ENCODE measurements at regions not wholly inside any gene's neighbourhood (a gene's known extent, or its start where the extent isn't known, plus 50 kb on each side); places are given as distances from the start of the nearest gene placed in this dataset.
A peak's percentile ranks its signal among the peaks of the same experiment; 100 is the strongest.

DNA sequence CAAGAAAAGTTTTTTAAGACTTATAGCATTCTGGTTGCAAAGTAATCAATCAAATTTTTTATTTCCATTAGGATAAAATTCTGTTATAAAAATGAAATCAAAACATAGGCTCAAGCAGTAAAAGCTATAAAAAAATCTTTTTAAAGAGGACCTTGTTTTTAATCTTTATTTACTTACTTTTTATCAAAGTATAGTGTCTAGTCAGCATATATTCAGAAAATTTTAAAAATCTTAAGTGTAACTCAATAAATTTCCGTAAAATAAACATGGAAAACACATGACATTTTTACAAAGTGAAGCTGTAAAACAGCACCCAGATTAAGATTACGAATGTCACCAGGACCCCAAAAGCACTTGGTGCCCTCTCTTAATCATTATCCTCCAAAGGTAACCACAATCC, 302.4 kb downstream of the TMEM161B start:
- no peak for DNase-seq (ENCODE audit: low read depth in 1 of 2, low spot score in 1 of 2)
- FAIRE-seq = no peak
- no peak for TF ChIP-seq RARB (CRISPR knock-in tag; IDR thresholded peaks at IDR 0.05)
- no peak for TF ChIP-seq CEBPB (IDR thresholded peaks at IDR 0.05)
- no peak for TF ChIP-seq RAD21 (conservative IDR thresholded peaks at IDR 0.05 in 1 of 2, IDR thresholded peaks at IDR 0.05 in 1 of 2)
- no peak for TF ChIP-seq JUNB (IDR thresholded peaks at IDR 0.05)
- TF ChIP-seq SMC3 (IDR thresholded peaks at IDR 0.05) = no peak
- no peak for TF ChIP-seq RNF2 (IDR thresholded peaks at IDR 0.05; ENCODE audit: borderline replicate concordance, low read depth)
- peak; percentile 85 for TF ChIP-seq MAFK (IDR thresholded peaks at IDR 0.05; ENCODE audit: partially characterized antibody)
- ATAC-seq = no peak
- ChIA-PET CTCF (no interaction called here), POLR2A (no interaction called here)
- no peak overlapping the region for H3K4me2 ChIP-seq
- H3K4me3 ChIP-seq = no peak overlapping the region
- WGBS (ENCODE audit: missing lambda C conversion rate) = 0% methylated on average over 2 of the region's 2 CpGs
- H3K4me1 ChIP-seq = no peaks in the 10 kb centered on the region
- no peaks in the 10 kb centered on the region for H3K9me3 ChIP-seq
- no peak overlapping the region for H3K27ac ChIP-seq

DNA sequence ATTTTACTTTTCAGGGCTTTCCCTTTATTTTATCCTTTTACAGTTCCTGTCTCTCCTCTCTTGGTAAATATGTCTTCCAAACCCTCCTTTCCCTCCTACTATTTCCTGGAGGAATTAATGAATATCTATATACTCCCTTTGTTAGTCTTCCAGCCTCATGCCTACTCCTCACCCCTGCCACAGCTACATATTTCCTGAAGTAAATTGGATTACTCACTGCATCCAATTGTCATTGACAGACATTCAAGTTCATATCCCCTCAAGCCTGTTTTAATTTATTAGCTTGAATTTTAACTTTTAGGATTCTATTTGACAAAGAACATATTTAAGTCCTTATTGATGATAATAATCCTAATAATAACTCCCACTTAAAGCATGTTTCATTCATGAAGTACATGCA, 314.5 kb downstream of the TMEM161B start:
- Histone ChIP-seq H3K27ac (no peak overlapping the region), H3K9me3 (no peaks in the 10 kb centered on the region), H3K4me3 (no peak overlapping the region), H3K4me2 (no peak overlapping the region), H3K4me1 (no peaks in the 10 kb centered on the region)
- POLR2A ChIA-PET = no interaction called here
- CTCF ChIA-PET = interaction anchor here (1.6 to 1.9 kb wide), 2 partner anchors 173 to 726 kb away, joined by 4 read pairs; no protein-coding TSS in a partner anchor
- TF ChIP-seq CBX2 (IDR thresholded peaks at IDR 0.05; ENCODE audit: borderline replicate concordance, low read depth) = no peak
- no peak for TF ChIP-seq ZC3H11A (IDR thresholded peaks at IDR 0.05)
- no peak for TF ChIP-seq RARB (CRISPR knock-in tag; IDR thresholded peaks at IDR 0.05)
- TF ChIP-seq, protein P1, sequence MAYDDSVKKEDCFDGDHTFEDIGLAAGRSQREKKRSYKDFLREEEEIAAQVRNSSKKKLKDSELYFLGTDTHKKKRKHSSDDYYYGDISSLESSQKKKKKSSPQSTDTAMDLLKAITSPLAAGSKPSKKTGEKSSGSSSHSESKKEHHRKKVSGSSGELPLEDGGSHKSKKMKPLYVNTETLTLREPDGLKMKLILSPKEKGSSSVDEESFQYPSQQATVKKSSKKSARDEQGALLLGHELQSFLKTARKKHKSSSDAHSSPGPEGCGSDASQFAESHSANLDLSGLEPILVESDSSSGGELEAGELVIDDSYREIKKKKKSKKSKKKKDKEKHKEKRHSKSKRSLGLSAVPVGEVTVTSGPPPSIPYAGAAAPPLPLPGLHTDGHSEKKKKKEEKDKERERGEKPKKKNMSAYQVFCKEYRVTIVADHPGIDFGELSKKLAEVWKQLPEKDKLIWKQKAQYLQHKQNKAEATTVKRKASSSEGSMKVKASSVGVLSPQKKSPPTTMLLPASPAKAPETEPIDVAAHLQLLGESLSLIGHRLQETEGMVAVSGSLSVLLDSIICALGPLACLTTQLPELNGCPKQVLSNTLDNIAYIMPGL (CRISPR knock-in tag; IDR thresholded peaks at IDR 0.05; ENCODE audit: borderline replicate concordance) = no peak
- TF ChIP-seq RCOR1 (IDR thresholded peaks at IDR 0.05; ENCODE audit: low read depth, low read length) = no peak
- no peak for TF ChIP-seq CEBPB (IDR thresholded peaks at IDR 0.05)
- TF ChIP-seq SREBF2 (IDR thresholded peaks at IDR 0.05) = no peak
- no peak for TF ChIP-seq HEYL (CRISPR knock-in tag; IDR thresholded peaks at IDR 0.05)
- TF ChIP-seq FOXS1 (CRISPR knock-in tag; IDR thresholded peaks at IDR 0.05) = no peak
- no peak for TF ChIP-seq HDAC2 (IDR thresholded peaks at IDR 0.05)
- no peak for TF ChIP-seq TP53 (CRISPR knock-in tag; IDR thresholded peaks at IDR 0.05)
- no peak for TF ChIP-seq CHD4 (IDR thresholded peaks at IDR 0.05; ENCODE audit: borderline replicate concordance)
- no peak for TF ChIP-seq KDM5A (IDR thresholded peaks at IDR 0.05)
- no peak for TF ChIP-seq RNF2 (IDR thresholded peaks at IDR 0.05; ENCODE audit: borderline replicate concordance, low read depth)
- TF ChIP-seq TFCP2L1 (CRISPR knock-in tag; IDR thresholded peaks at IDR 0.05) = no peak
- TF ChIP-seq, protein P2, sequence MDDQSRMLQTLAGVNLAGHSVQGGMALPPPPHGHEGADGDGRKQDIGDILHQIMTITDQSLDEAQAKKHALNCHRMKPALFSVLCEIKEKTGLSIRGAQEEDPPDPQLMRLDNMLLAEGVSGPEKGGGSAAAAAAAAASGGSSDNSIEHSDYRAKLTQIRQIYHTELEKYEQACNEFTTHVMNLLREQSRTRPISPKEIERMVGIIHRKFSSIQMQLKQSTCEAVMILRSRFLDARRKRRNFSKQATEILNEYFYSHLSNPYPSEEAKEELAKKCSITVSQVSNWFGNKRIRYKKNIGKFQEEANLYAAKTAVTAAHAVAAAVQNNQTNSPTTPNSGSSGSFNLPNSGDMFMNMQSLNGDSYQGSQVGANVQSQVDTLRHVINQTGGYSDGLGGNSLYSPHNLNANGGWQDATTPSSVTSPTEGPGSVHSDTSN (IDR thresholded peaks at IDR 0.05) = no peak
- TF ChIP-seq ZNF302 (CRISPR knock-in tag; IDR thresholded peaks at IDR 0.05) = no peak
- no peak for TF ChIP-seq FOSB (CRISPR knock-in tag; IDR thresholded peaks at IDR 0.05)
- FAIRE-seq = no peak
- DNase-seq (ENCODE audit: low read depth in 1 of 2, low spot score in 1 of 2) = no peak
- no peak for ATAC-seq

DNA sequence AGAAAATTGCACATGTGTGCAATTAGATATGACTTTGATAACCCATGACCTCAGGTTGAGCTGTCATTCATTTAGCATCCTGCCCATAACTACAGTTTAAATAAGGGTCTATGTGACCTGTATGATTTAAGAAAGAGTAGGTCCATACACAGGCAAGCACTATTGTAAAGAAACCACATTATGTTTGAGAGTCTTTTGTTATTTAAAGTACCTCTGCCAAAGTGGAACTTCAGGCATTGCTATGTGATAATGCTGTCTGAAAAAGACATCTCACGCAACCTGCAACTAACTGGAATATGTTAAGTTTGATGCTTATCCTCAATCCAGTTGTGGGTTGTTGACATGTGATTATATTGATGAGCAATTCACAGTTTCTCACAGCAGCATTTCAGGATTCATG, 317.0 kb downstream of the TMEM161B start:
- POLR2A ChIA-PET = no interaction called here
- 12% methylated on average over 1 of the region's 1 CpG for WGBS (ENCODE audit: missing lambda C conversion rate)
- CTCF ChIA-PET = no interaction called here
- DNase-seq (ENCODE audit: low read depth in 1 of 2, low spot score in 1 of 2) (no peak), FAIRE-seq (no peak), ATAC-seq (no peak)
- Histone ChIP-seq H3K9me3 (no peaks in the 10 kb centered on the region), H3K4me1 (no peaks in the 10 kb centered on the region), H3K4me3 (no peak overlapping the region), H3K27ac (no peak overlapping the region), H3K4me2 (no peak overlapping the region)
- TF ChIP-seq RARB (CRISPR knock-in tag; IDR thresholded peaks at IDR 0.05) = no peak
- no peak for TF ChIP-seq NR3C1 (IDR thresholded peaks at IDR 0.05)
- TF ChIP-seq JUNB (IDR thresholded peaks at IDR 0.05) = no peak
- TF ChIP-seq PHF8 (IDR thresholded peaks at IDR 0.05; ENCODE audit: borderline replicate concordance, low read depth) = no peak
